Endothelial cell of umbilical vein (primary cell): ENCODE measurements at regions not wholly inside any gene's neighbourhood (a gene's known extent, or its start where the extent isn't known, plus 50 kb on each side); places are given as distances from the start of the nearest gene placed in this dataset.

Experiments used
- BruUV-seq: library from RNA; stranded (reverse); fragments of 400-500 nt; replicated peaks from 2 replicates; lab custom pipeline; 2021; lab: Mats Ljungman, UMichigan
- CTCF ChIA-PET: fragments of 300-600, 350-600 bp; sonication (Branson Sonifier 250); formaldehyde crosslinking; loops from one replicate; lab custom pipeline; 2021; ENCODE audit warnings: antibody characterized with exemption, inconsistent platforms; lab: Charles Lee
- POLR2A ChIA-PET: fragments of 300-600, 350-600 bp; sonication (Branson Sonifier 250); formaldehyde crosslinking; loops from one replicate; lab custom pipeline; 2021; ENCODE audit warnings: antibody characterized with exemption, inconsistent platforms; lab: Charles Lee
- DNase-seq: peaks from one replicate; pipeline ENCODE4 v3.0.0-alpha.2; 2011; ENCODE audit warnings: low read depth, low spot score
- FAIRE-seq: peaks from 2 replicates; lab custom pipeline; 2011; peaks lifted over from hg19 to GRCh38; lab: Jason Lieb, UNC
- H2AFZ ChIP-seq: 2 replicates; pipeline ENCODE4 v1.6.0; 2012; ENCODE audit warnings: low read depth, low read length, control low read depth, inconsistent platforms
- H3K27ac ChIP-seq: 2 replicates; pipeline ENCODE4 v1.5.1; 2011; ENCODE audit warnings: low read depth, mild to moderate bottlenecking, control low read depth, low read length, moderate library complexity; ENCODE audit not compliant: insufficient read depth
- H3K27me3 ChIP-seq, 2 experiments: 2 replicates each; pipeline versions ENCODE4 v1.6.0 to v1.6.1; 2011; ENCODE audit warnings: low read length in 2 of 2, mixed read lengths in 1 of 2; ENCODE audit not compliant: control insufficient read depth in 2 of 2, insufficient read depth in 2 of 2
- H3K36me3 ChIP-seq, 2 experiments: 2 replicates in 1 of 2; 3 replicates in 1 of 2; pipeline ENCODE4 v1.5.1; 2011; ENCODE audit warnings: low read length in 2 of 2, mild to moderate bottlenecking in 1 of 2, moderate library complexity in 1 of 2; ENCODE audit not compliant: control insufficient read depth in 2 of 2, insufficient read depth in 2 of 2; ENCODE audit errors: extremely low read depth in 1 of 2
- H3K4me1 ChIP-seq: 3 replicates; pipeline ENCODE4 v1.5.1; 2011; ENCODE audit warnings: mild to moderate bottlenecking, low read length; ENCODE audit not compliant: control insufficient read depth, insufficient read depth; ENCODE audit errors: extremely low read depth
- H3K4me2 ChIP-seq: 2 replicates; pipeline ENCODE4 v1.6.1; 2011; ENCODE audit warnings: low read length, control low read depth, mixed read lengths; ENCODE audit not compliant: insufficient read depth
- H3K4me3 ChIP-seq, 3 experiments: fragments of 200-600 bp in 1 of 3; sonication (generic), shearing (Covaris generic) in 1 of 3; replicated peaks in 1 of 3; 2 replicates each; pipeline ENCODE4 v1.5.1; 2011 to 2016; ENCODE audit warnings: control low read depth in 3 of 3, low read length in 3 of 3, mild to moderate bottlenecking in 2 of 3, inconsistent platforms in 1 of 3, low read depth in 1 of 3, moderate library complexity in 1 of 3; ENCODE audit not compliant: insufficient read depth in 1 of 3
- H3K79me2 ChIP-seq: 2 replicates; pipeline ENCODE4 v1.6.0; 2012; ENCODE audit warnings: low read length, inconsistent platforms; ENCODE audit not compliant: control insufficient read depth, insufficient read depth
- H3K9ac ChIP-seq: replicated peaks from 2 replicates; pipeline ENCODE3; 2011; ENCODE audit warnings: low read length, control low read depth; ENCODE audit not compliant: insufficient read depth; ENCODE audit errors: extremely low read depth
- H3K9me1 ChIP-seq: replicated peaks from 3 replicates; pipeline ENCODE4 v1.6.0; 2011; ENCODE audit warnings: mild to moderate bottlenecking, low read length; ENCODE audit not compliant: control insufficient read depth, insufficient read depth; ENCODE audit errors: extremely low read depth
- H3K9me3 ChIP-seq: replicated peaks from 2 replicates; pipeline ENCODE4 v1.5.1; 2012; ENCODE audit warnings: low read length, inconsistent platforms; ENCODE audit not compliant: control insufficient read depth, insufficient read depth
- H4K20me1 ChIP-seq: replicated peaks from 2 replicates; pipeline ENCODE3; 2011; ENCODE audit warnings: mild to moderate bottlenecking, low read length; ENCODE audit not compliant: control insufficient read depth, insufficient read depth; ENCODE audit errors: extremely low read depth
- EZH2 ChIP-seq: IDR thresholded peaks from 2 replicates; pipeline ENCODE4 v1.6.1; 2012; ENCODE audit warnings: borderline replicate concordance, low read depth, mild to moderate bottlenecking, moderate library complexity, low read length, inconsistent platforms; ENCODE audit not compliant: severe bottlenecking
- FOS ChIP-seq: IDR thresholded peaks from 2 replicates; pipeline ENCODE4 v1.6.1; 2011; ENCODE audit warnings: mild to moderate bottlenecking, low read length, moderate library complexity, borderline replicate concordance; ENCODE audit not compliant: insufficient read depth
- GATA2 ChIP-seq: IDR thresholded peaks from 2 replicates; pipeline ENCODE4 v1.7.0; 2011; ENCODE audit warnings: low read depth, mild to moderate bottlenecking, moderate library complexity, mixed read lengths, low read length; ENCODE audit not compliant: insufficient read length, insufficient read depth
- JUN ChIP-seq: IDR thresholded peaks from 2 replicates; pipeline ENCODE4 v1.6.1; 2011; ENCODE audit warnings: borderline replicate concordance, low read depth; ENCODE audit not compliant: insufficient read length, insufficient read depth
- MYC ChIP-seq: IDR thresholded peaks from one replicate; pipeline ENCODE4 v1.6.1; 2011; ENCODE audit warnings: mild to moderate bottlenecking, low read depth, low read length
- POLR2A ChIP-seq: IDR thresholded peaks from 2 replicates; pipeline ENCODE4 v1.6.1; 2012; ENCODE audit warnings: low read depth, mild to moderate bottlenecking, control low read depth, low read length
- POLR2AphosphoS5 ChIP-seq: IDR thresholded peaks from 2 replicates; pipeline ENCODE4 v1.6.1; 2012; ENCODE audit warnings: low read depth, mild to moderate bottlenecking, control low read depth, low read length, moderate library complexity; ENCODE audit not compliant: insufficient read depth
- dilution Hi-C: fragments of 300-500 bp; cut with MboI; formaldehyde crosslinking; loops from one replicate; pipeline ENCODE4 v1.15.0; 2019; ENCODE audit warnings: low sequenced_read_pairs; ENCODE audit not compliant: extremely low pct_ligation_motif_present
- intact Hi-C: fragments of 100-400 bp; cut with micrococcal nuclease; formaldehyde crosslinking; loops from one replicate; pipeline ENCODE4 v1.10.0; 2022
- TF ChIP-seq, protein P1 (sequence below): IDR thresholded peaks from 2 replicates; pipeline ENCODE4 v1.6.1; 2011; ENCODE audit not compliant: insufficient read depth, insufficient read length
- TF ChIP-seq, protein P2 (sequence below), 2 donors: IDR thresholded peaks; 1 replicate in 1 of 2; 2 replicates in 1 of 2; pipeline ENCODE4 v1.5.1; 2011; ENCODE audit warnings: low read length in 2 of 2, mild to moderate bottlenecking in 2 of 2, moderate library complexity in 2 of 2, control low read depth in 1 of 2, inconsistent platforms in 1 of 2, low read depth in 1 of 2; ENCODE audit not compliant: insufficient read depth in 1 of 2; ENCODE audit errors: extremely low read depth in 1 of 2

DNA sequence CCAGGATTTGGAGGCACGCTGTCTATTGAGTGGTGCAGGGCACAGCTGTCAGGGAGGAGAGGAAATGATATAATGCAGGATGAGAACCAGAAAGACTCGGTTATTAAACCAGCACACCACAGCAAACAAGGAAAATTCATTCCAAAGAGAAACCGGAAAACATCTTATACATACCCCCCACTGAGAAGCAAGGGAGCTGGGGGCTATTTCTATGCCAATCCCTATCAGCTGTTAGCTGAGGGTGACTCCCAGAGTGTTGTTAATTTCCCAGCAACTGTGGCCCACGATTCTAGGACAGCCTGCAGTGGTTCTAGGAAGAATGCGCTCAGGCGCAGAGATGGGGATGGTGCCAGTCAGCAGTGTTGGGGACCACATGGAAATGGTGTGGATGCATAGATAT is 467.3 kb downstream of the PMP22 start:
- FAIRE-seq (no peak), DNase-seq (no peak)
- no peaks in the 10 kb centered on the region for H3K9me1 ChIP-seq
- no peaks in the 10 kb centered on the region for H3K4me1 ChIP-seq
- H3K79me2 ChIP-seq = no peaks in the 10 kb centered on the region
- no peak overlapping the region for H2AFZ ChIP-seq
- BruUV-seq = no TSS peak
- no peaks in the 10 kb centered on the region for H3K27me3 ChIP-seq
- H3K4me3 ChIP-seq = no peak overlapping the region
- no peak overlapping the region for H3K9ac ChIP-seq
- POLR2A ChIA-PET = no interaction called here
- H3K9me3 ChIP-seq = peaks cover 6% of the 10 kb centered on the region
- intact Hi-C loops = no loop called here
- no peaks in the 10 kb centered on the region for H3K36me3 ChIP-seq
- H3K4me2 ChIP-seq = no peak overlapping the region
- no peak overlapping the region for H3K27ac ChIP-seq
- TF ChIP-seq, protein P1, sequence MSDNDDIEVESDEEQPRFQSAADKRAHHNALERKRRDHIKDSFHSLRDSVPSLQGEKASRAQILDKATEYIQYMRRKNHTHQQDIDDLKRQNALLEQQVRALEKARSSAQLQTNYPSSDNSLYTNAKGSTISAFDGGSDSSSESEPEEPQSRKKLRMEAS = no peak
- TF ChIP-seq EZH2 = no peak
- TF ChIP-seq JUN = no peak
- TF ChIP-seq FOS = no peak
- TF ChIP-seq POLR2AphosphoS5 = no peak
- TF ChIP-seq MYC = no peak
- TF ChIP-seq POLR2A = no peak
- TF ChIP-seq, protein P2, sequence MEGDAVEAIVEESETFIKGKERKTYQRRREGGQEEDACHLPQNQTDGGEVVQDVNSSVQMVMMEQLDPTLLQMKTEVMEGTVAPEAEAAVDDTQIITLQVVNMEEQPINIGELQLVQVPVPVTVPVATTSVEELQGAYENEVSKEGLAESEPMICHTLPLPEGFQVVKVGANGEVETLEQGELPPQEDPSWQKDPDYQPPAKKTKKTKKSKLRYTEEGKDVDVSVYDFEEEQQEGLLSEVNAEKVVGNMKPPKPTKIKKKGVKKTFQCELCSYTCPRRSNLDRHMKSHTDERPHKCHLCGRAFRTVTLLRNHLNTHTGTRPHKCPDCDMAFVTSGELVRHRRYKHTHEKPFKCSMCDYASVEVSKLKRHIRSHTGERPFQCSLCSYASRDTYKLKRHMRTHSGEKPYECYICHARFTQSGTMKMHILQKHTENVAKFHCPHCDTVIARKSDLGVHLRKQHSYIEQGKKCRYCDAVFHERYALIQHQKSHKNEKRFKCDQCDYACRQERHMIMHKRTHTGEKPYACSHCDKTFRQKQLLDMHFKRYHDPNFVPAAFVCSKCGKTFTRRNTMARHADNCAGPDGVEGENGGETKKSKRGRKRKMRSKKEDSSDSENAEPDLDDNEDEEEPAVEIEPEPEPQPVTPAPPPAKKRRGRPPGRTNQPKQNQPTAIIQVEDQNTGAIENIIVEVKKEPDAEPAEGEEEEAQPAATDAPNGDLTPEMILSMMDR (IDR thresholded peaks at IDR 0.05; ENCODE audit: extremely low read depth in 1 of 2, insufficient read depth in 1 of 2, low read depth in 1 of 2, low read length in 2 of 2) = no peak
- TF ChIP-seq GATA2 = no peak
- CTCF ChIA-PET = no interaction called here
- dilution Hi-C loops = no loop called here
- H4K20me1 ChIP-seq = no peaks in the 10 kb centered on the region
